Vagina (tissue), 2 donors: ENCODE measurements at regions not wholly inside any gene's neighbourhood (a gene's known extent, or its start where the extent isn't known, plus 50 kb on each side); places are given as distances from the start of the nearest gene placed in this dataset.

Experiments used
- DNase-seq, 2 donors: peaks; one replicate each; pipeline ENCODE4 v3.0.0-alpha.2; 2017; ENCODE audit errors: extremely low spot score in 2 of 2
- H3K27ac ChIP-seq: fragments of 200-600 bp; sonication (generic); one replicate; pipeline ENCODE4 v1.5.1; 2019
- H3K27me3 ChIP-seq: fragments of 200-600 bp; sonication (generic); one replicate; pipeline ENCODE4 v1.5.1; 2019
- H3K36me3 ChIP-seq, 2 donors: fragments of 200-600 bp; sonication (generic); one replicate each; pipeline ENCODE4 v1.5.1; 2017 to 2019
- H3K4me1 ChIP-seq: fragments of 200-600 bp; sonication (generic); one replicate; pipeline ENCODE4 v1.5.1; 2019
- H3K4me3 ChIP-seq, 2 donors: fragments of 200-600 bp; sonication (generic); 1 replicate in 1 of 2; 2 replicates in 1 of 2; pipeline ENCODE4 v1.5.1; 2016 to 2019
- H3K9me3 ChIP-seq: fragments of 200-600 bp; sonication (generic); one replicate; pipeline ENCODE4 v1.5.1; 2019
- POLR2A ChIP-seq, 2 donors: fragments of 450-650 bp; IDR thresholded peaks; one replicate each; pipeline ENCODE4 v1.6.1; 2017; ENCODE audit warnings: antibody characterized with exemption in 2 of 2, mild to moderate bottlenecking in 2 of 2, moderate library complexity in 2 of 2
- POLR2AphosphoS5 ChIP-seq, 2 donors: sonication (generic); formaldehyde crosslinking; IDR thresholded peaks; one replicate each; pipeline ENCODE4 v1.9.0; 2017; ENCODE audit warnings: antibody characterized with exemption in 2 of 2, mild to moderate bottlenecking in 2 of 2, low read depth in 1 of 2; ENCODE audit not compliant: insufficient read depth in 1 of 2
- intact Hi-C: fragments of 100-400 bp; cut with DNase I; formaldehyde crosslinking; loops from one replicate; pipeline ENCODE4 v1.15.1; 2023
- TF ChIP-seq, protein P1 (sequence below), 3 experiments: fragments of 450-650 bp in 2 of 3; fragments of 200-600 bp in 1 of 3; sonication (generic) in 1 of 3; IDR thresholded peaks; one replicate each; pipeline ENCODE4 v1.5.1; 2017 to 2019; ENCODE audit warnings: antibody characterized with exemption in 3 of 3, mild to moderate bottlenecking in 2 of 3, moderate library complexity in 2 of 3

- Histone ChIP-seq H3K27ac (no peak overlapping the region), H3K27me3 (no peaks in the 10 kb centered on the region), H3K9me3 (no peaks in the 10 kb centered on the region), H3K4me1 (no peaks in the 10 kb centered on the region), H3K4me3 (no peak overlapping the region), H3K36me3 (no peaks in the 10 kb centered on the region)
- DNase-seq, result no peak
- TF ChIP-seq, protein P1, sequence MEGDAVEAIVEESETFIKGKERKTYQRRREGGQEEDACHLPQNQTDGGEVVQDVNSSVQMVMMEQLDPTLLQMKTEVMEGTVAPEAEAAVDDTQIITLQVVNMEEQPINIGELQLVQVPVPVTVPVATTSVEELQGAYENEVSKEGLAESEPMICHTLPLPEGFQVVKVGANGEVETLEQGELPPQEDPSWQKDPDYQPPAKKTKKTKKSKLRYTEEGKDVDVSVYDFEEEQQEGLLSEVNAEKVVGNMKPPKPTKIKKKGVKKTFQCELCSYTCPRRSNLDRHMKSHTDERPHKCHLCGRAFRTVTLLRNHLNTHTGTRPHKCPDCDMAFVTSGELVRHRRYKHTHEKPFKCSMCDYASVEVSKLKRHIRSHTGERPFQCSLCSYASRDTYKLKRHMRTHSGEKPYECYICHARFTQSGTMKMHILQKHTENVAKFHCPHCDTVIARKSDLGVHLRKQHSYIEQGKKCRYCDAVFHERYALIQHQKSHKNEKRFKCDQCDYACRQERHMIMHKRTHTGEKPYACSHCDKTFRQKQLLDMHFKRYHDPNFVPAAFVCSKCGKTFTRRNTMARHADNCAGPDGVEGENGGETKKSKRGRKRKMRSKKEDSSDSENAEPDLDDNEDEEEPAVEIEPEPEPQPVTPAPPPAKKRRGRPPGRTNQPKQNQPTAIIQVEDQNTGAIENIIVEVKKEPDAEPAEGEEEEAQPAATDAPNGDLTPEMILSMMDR (IDR thresholded peaks at IDR 0.05), result no peak
- no peak for TF ChIP-seq POLR2A (IDR thresholded peaks at IDR 0.05)
- no peak for TF ChIP-seq POLR2AphosphoS5 (IDR thresholded peaks at IDR 0.05; ENCODE audit: insufficient read depth in 1 of 2, low read depth in 1 of 2)
- intact Hi-C loops, result no loop called here
Observed at GRCh38 chr3:14278799-14279625, 100.4 kb downstream of the LSM3 start.

DNA sequence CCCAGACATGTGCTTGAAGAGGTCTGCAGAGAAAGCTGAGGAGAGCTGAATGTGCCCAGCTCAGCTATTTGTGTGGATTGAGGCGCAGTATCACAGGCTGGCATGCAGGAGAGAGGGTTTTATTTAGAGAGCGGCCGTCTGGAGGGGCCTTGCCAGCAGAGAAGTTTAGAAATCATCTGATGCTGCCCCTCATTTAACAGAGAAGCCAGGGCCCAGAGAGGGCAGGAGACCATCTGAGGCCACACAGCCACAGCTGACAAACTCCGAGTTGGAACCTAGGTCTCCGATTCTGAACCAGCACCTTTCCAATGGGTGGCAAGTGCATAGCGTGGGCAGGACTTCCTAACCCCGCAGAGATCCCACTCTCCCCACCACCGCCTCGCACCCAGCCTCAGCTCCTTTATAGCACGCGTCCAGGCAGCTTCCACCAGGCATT is 101.0 kb downstream of the LSM3 start:
- no peak for DNase-seq
- H3K9me3 ChIP-seq, result no peaks in the 10 kb centered on the region
- intact Hi-C loops, result no loop called here
- H3K27ac ChIP-seq, result no peak overlapping the region
- no peak for TF ChIP-seq POLR2A (IDR thresholded peaks at IDR 0.05)
- TF ChIP-seq POLR2AphosphoS5 (IDR thresholded peaks at IDR 0.05; ENCODE audit: insufficient read depth in 1 of 2, low read depth in 1 of 2), result no peak
- TF ChIP-seq, protein P1 (IDR thresholded peaks at IDR 0.05), result no peak
- H3K4me3 ChIP-seq, result no peak overlapping the region
- no peaks in the 10 kb centered on the region for H3K27me3 ChIP-seq
- H3K36me3 ChIP-seq, result no peaks in the 10 kb centered on the region
- no peaks in the 10 kb centered on the region for H3K4me1 ChIP-seq

GRCh38 chr3:14280326-14280725 is 101.7 kb downstream of the LSM3 start:
- H3K27me3 ChIP-seq, result no peaks in the 10 kb centered on the region
- H3K36me3 ChIP-seq, result no peaks in the 10 kb centered on the region
- intact Hi-C loops, result no loop called here
- H3K9me3 ChIP-seq, result no peaks in the 10 kb centered on the region
- H3K4me1 ChIP-seq, result no peaks in the 10 kb centered on the region
- no peak overlapping the region for H3K27ac ChIP-seq
- no peak for TF ChIP-seq POLR2AphosphoS5 (IDR thresholded peaks at IDR 0.05; ENCODE audit: insufficient read depth in 1 of 2, low read depth in 1 of 2)
- TF ChIP-seq, protein P1 (IDR thresholded peaks at IDR 0.05), result no peak
- TF ChIP-seq POLR2A (IDR thresholded peaks at IDR 0.05), result no peak
- no peak overlapping the region for H3K4me3 ChIP-seq
- no peak for DNase-seq

DNA sequence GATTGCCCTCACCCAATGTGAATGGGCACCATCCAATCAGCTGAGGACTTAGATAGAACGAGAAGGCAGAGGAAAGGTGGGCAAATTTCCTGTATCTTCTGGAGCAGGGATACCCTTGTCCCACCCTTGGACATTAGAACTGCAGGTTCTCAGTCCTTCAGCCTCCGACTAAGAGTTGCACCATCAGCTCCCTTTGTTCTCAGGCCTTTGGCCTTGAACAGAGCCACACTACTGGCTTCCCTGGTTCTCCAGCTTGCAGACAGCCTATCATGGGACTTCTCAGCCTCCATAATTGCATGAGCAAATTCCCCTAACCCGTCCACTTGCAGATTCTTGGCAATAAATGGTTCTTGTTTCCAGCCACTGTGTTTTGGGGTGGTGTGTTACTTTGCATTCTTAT is 102.4 kb downstream of the LSM3 start:
- intact Hi-C loops, result no loop called here
- Histone ChIP-seq H3K36me3 (no peaks in the 10 kb centered on the region), H3K4me3 (no peak overlapping the region), H3K9me3 (no peaks in the 10 kb centered on the region), H3K27me3 (no peaks in the 10 kb centered on the region), H3K4me1 (no peaks in the 10 kb centered on the region), H3K27ac (no peak overlapping the region)
- TF ChIP-seq POLR2AphosphoS5 (IDR thresholded peaks at IDR 0.05; ENCODE audit: insufficient read depth in 1 of 2, low read depth in 1 of 2) (no peak), POLR2A (IDR thresholded peaks at IDR 0.05) (no peak)
- TF ChIP-seq, protein P1 (IDR thresholded peaks at IDR 0.05), result no peak
- DNase-seq, result no peak

DNA sequence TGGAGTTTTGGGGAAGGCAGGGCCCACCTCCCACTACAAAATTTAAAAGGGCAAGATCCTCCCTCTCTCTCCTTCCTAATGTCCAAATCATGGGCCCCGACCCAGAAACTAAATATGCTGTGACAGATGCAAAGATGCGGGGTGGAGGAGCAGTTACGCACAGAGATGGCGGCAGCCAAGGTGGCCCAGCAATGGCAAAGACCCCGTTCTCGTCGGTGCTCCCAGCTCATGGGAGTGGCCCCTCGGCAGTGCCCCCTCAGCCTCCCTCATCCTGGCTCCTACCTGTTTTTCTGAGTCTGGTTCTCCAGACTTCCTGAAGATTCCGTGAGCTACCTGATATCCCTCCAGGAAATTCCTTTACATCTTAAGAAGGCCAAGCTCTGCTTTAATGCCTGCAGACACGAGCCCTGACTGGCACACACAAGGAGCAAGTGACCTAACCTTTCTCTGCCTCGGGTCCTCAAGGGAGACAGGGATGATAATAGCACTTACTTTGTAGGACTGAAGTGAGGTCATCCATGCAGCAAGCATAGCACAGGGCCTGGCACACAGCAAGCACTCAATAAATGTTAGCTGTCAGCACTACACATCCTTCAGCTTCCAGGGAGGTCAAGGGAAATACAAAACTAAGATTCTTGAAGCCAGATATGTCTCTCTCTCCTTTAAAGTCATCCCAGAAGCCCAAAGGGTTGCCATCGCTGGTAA is 103.5 kb downstream of the LSM3 start:
- intact Hi-C loops, result no loop called here
- Histone ChIP-seq H3K9me3 (no peaks in the 10 kb centered on the region), H3K4me3 (no peak overlapping the region), H3K27me3 (no peaks in the 10 kb centered on the region), H3K36me3 (no peaks in the 10 kb centered on the region), H3K4me1 (no peaks in the 10 kb centered on the region), H3K27ac (no peak overlapping the region)
- DNase-seq, result no peak
- no peak for TF ChIP-seq POLR2AphosphoS5 (IDR thresholded peaks at IDR 0.05; ENCODE audit: insufficient read depth in 1 of 2, low read depth in 1 of 2)
- no peak for TF ChIP-seq POLR2A (IDR thresholded peaks at IDR 0.05)
- TF ChIP-seq, protein P1 (IDR thresholded peaks at IDR 0.05), result no peak
